ENCODE measurements at regions not wholly inside any gene's neighbourhood (a gene's known extent, or its start where the extent isn't known, plus 50 kb on each side); places are given as distances from the start of the nearest gene placed in this dataset.
A peak's percentile ranks its signal among the peaks of the same experiment; 100 is the strongest.
"Not testable (repeated sequence)": the region's sequence is repeated elsewhere in the genome, so short reads cannot be mapped to it uniquely, and the experiment has no call there.

DNA sequence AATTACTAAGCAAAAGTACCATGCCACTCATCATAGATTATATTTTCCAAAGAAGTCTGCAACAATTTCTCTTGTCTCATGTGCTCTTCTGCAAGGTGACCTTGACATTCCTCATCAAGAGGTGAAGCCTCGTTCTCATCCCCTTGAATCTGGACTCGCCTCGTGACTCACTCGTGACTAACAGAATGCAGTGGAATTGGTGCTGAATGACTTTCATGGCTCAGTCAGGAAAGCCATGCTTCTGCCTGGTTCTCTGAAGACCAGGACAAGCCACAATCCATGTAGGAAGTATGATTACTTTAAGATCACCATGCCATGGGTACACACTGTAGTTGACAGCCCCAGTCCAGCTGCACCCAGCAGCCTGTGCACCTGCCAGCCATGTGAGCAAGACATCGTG, 335.8 kb downstream of the GADD45G start:
- intact Hi-C loops (cut with DNase I): no loop called here
- no peak for DNase-seq

DNA sequence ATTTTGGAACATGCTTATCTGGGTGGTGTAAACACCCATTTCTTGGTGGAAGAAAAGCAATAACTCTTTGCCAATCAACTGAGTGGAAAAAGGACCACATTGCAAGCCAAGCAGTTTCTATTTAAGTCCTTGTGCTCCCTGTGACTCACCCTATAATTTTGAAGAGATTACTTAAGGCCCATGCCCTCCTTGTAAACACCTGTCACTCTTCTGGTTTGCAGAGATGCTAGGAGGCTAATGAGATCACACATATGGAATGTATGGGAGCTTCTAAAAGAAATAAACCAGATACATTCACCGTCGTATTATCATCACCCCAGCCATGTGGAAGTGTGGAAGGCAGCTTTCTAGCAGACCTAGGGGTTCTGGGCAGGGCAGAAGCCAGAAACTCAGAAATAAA, 337.1 kb downstream of the GADD45G start:
- intact Hi-C loops (cut with DNase I): no loop called here

DNA sequence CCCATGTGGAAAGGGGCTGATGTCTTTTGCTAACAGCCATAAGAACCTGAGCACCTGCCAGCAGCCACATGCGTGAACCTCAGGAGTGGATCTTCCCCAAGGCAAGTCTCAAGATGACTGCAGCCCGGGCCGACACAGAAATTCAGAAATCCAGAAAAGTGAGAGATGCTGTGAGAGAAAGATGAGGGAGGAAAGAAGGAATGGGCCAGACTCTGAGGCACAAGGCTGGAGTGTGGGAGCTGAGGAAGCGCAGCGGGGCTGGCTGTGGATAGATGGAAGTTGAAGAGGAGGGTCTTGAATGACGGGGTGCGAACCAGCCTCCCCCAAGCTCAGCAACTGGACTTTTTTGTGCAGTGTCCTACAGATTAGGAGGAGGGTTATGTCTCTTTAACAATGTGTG, 337.8 kb downstream of the GADD45G start:
- peak in 1 of 10 donors; percentile 55 for DNase-seq
- intact Hi-C loops (cut with DNase I): no loop called here

More for the DNA sequence above, 337.1 kb downstream of the GADD45G start:
- no peak for DNase-seq

DNA sequence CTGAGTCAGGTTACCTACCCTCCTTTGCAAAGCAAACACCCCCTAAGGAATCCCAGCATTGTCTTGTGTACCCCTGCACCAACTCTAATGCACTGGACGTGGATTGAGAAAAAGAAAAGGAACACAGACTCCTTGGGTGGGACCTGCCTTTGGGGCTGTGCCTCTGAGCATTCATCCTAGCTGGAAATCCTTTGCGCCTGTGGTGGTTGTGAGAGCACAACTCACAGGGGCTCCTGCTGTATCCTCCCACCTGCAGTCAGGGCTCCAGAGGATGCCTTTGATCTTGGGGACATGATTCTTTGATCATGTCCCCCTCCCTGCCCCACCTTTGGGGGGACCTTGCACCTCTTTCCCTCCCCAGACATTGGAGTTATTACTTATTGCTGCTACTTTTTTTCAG, 338.5 kb downstream of the GADD45G start:
- DNase-seq: peak in 1 of 10 donors; percentile 69
- intact Hi-C loops (cut with DNase I): no loop called here

DNA sequence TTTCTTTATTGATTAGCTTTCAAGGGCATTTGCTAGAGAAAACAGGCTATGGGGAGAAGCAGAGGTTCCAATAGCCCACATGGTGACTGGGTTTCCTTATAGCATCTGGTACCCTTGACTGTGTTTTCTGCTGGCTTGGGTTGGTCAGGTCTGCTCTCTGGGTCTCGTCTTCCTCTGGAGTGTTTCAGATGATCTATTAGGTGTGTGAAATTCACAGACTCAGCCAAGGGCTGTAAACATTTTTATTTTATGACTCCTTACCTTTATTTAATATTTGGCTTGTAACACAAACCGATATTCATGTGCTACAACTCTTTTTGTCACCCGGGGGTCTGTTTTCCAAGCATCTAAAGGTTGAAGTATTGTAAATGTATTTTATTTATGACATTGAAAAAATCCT, 338.9 kb downstream of the GADD45G start:
- DNase-seq: no peak
- intact Hi-C loops (cut with DNase I): no loop called here

DNA sequence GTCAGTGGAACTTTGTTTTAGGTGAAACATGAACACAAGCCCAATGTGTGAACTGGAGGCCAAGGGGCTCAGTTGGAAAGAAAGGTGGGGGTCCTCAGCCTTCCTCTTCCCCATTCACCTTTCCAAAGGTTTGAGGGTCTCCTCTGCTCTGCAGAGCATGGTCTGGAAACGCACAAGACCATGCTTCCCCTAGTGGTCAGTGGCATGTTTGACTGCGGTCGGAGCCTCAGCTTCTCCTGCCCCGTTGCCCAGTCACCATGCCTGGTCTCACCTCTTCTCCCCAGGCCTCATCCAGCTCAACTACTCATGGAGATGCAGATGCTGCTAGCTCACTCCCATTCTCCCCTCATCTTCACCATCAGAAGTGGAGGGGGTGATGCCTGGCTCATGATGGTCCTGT, 340.3 kb downstream of the GADD45G start:
- DNase-seq: no peak
- intact Hi-C loops (cut with DNase I): no loop called here

DNA sequence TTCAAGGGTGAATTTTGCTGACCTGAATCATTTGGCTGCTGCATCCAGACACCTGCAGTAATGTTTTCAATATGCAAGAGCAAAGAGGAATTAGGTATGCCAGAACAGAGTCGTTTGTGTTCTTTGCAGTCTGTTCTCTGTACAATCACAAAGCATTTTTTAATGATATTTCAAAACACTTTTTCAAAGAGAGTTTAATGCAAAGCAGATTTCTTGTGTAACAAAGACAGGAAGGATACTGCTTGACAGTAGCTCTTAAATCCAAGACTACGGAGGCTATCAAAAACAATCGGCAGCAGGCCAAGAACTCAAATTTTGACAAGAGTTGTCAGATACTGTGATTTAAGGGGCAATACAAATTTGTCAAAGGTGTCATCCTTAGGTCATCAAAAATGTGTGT, 341.9 kb downstream of the GADD45G start:
- intact Hi-C loops (cut with DNase I): no loop called here
- DNase-seq: no peak

DNA sequence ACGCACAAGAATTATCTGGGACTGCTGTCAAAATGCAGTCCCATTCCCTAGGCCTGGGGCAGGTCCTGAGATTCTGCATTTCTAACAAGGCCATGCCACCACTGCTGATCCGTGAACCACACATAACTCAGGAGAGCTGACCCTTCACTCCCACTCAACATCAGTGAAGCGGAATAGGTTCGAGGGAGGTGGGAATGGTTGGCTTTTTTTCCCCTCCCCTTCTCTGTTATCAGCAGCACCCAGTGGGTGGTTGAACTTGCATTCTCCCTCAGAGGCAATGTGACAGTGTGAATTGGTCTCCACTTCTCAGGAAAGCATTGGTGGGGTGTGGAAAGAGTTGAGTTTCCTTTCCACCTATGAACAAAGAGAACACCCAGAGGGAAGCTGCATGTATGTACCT, 344.3 kb downstream of the GADD45G start:
- intact Hi-C loops (cut with DNase I): no loop called here

DNA sequence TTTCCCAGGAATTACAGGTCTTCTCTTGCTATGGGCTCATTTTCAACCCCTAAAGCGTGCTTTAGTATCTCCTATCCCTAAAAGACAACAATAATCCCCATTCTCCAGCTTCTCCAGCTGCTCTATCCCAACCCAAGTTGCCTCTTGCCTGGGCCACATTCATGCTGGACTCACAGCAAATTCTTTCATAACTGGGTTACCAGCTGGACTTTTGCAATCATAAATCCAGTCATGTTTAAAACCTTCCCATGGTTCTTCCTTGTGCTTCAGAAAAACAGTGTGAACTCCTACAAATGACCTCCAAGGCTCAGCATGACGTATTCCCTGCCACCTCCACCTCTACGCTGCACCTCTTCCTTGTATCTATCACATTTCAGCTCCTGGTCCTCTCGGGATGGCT, 346.9 kb downstream of the GADD45G start:
- intact Hi-C loops (cut with DNase I): no loop called here
- no peak for DNase-seq

More for the DNA sequence above, 344.3 kb downstream of the GADD45G start:
- DNase-seq: no peak

DNA sequence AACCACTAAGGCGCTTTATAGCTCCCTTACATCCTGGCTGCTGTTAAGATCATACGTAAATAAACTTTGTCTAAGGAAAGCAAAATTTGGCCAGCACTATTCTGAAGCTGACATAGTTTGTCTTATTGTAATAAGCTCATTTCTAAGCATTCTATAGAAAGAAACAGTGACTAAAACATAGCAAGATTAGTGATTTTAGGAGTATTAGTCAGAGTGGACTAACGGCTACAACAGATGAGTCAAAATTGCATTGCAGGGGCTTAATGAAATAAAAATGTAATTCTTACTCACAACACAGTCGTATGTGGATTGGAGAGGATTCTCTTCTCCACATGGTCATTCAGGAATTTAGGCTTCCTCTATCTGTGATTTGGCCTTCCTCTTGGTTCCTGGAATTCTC, 347.6 kb downstream of the GADD45G start:
- no peak for DNase-seq
- intact Hi-C loops (cut with DNase I): no loop called here

DNA sequence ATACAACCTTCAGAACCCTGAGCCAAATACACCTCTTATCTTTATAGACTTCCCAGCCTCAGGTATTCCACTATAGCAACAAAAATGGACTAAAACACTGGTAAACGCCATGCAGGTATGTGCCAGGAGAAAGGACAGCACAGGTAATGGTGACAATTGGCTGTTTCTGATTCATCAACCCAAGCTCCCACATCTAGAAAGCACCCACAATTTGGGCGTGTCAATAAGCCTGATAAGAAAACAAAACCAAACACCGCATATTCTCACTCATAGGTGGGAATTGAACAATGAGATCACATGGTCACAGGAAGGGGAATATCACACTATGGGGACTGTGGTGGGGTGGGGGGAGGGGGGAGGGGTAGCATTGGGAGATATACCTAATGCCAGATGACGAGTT, 348.5 kb downstream of the GADD45G start:
- intact Hi-C loops (cut with DNase I); DNase-seq: not testable (repeated sequence)

DNA sequence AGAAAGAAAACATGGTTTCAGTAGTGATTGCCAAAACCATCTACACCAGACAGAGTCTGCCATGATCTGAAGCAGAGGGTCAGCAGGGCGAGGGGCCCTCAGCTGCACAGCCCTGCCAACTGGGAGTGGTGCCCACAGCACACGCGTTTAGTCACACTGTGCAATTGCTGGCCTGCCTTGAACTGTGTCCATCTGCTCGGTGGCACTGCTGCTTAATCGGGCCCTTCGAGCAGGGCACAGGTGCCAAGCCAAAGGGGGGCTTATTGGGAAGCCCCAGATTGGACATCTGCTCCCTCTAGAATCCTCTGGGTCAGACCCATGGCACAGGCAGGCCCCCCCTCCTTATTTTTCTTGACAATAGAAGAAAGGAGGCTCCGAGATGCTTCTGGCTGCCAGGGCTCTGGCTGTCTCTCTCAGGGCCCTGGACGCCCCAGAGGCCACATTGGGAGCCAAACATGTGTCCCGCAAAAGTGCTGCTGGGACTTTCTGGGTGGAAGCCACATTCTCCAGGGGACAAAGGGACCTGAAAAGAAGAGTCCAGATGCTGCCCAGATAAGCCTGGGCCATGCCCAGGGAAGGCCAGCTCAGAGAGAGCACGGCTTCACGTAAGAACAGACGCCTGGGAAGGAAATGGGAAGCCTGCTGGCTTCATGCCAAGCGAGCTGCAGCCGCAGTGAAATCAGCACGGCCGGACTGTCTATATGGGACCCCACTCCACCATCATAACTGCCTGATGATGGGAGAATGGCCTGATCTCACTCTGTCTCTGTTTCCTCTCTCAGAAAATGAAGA, 349.2 kb downstream of the GADD45G start:
- peak in 1 of 10 donors; percentile 84 for DNase-seq

DNA sequence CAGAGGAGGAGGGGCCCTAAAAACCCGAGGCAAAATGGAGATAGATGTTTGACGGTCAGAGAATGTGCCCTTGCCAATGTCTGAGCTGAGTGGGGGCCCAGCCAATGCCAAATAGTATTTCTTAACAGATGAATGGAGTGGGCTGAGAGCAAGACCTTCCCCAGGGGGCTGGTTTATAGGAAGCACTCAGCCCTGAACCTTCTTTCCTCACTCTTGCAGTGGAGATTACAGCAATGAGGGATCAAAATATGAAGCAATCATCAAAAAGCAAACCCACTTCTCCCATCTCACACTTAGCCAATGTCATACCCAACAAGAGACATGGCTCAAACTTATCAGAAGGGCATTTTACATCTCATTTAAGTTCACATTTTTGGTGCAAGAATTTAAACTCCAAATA, 350.3 kb downstream of the GADD45G start:
- DNase-seq: no peak
- intact Hi-C loops (cut with DNase I): no loop called here

More for the DNA sequence above, 349.2 kb downstream of the GADD45G start:
- intact Hi-C loops (cut with DNase I): no loop called here

DNA sequence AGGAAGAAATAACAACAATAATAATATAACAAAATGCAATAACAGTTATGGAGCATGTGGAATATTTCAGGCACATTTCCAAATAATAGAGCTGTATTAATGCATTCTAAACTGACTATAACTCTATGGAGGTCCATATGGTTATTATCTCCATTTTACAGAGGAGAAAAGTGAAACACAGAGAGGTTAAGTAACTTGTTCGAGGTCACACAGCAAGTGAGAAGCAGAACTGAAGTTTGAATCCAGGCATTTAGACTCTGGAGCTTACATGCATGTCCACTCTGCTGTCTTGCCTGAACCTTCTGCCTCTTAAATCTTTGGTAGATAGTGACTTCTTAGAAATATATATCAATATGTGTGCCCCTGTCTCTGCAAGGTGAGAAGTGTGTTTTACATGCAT, 350.8 kb downstream of the GADD45G start:
- DNase-seq: no peak
- intact Hi-C loops (cut with DNase I): no loop called here

DNA sequence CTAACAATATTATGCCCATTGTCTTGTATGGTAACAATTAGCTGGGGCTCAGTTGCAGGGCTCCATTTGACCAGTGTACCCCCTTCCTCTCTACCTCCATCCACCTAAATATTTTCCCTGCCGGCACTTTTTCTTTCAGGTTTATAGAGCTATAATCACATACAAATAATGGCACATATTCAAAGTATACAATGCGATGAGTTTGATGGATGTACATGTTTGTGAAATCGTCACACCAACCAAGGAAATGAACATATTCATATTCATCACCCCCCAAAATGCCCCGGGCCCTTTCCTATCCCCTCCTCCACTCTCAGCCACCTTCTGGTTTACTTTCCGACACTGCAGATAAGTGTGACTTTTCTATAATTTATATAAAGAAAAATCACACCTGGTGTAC, 351.5 kb downstream of the GADD45G start:
- intact Hi-C loops (cut with DNase I): no loop called here
- DNase-seq: no peak

DNA sequence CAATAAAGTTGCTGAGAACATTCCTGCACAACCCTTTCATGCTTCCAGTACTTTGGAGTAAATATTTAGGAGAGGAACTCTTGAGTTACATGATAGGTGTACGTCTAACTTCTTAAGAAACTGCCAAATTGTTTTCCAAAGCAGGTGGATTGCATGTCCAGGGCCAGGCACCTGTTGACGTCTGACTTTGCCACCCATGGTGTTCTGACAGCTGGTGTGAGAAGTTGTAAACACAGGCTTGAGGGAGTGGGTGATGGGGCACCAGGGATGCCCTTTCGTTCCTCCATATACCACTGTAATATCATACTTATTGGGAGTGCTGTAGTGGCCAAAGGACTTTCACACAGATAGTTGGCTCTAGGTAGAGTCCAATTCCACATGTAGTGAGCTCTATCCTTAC, 352.1 kb downstream of the GADD45G start:
- intact Hi-C loops (cut with DNase I): no loop called here
- DNase-seq: no peak

DNA sequence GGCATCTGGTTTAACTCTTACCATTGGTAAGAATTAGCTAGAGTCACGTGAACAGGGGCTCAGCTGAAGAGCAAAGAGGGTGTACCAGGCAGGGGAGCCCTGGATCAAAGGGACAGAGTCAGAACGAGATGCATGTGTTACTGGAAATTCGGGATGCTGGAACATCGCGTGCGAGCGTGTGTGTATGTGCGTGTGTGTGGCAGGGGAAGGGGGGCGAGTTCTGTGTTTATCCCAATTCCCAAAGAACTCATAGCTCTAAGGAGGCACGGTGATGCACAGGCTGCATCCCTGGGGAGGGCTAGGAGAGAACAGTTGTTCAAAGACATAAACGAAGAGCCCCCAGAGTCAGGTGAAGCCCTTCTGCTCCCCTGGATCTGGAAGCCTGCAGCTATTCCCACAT, 353.3 kb downstream of the GADD45G start:
- no peak for DNase-seq
- intact Hi-C loops (cut with DNase I): no loop called here

DNA sequence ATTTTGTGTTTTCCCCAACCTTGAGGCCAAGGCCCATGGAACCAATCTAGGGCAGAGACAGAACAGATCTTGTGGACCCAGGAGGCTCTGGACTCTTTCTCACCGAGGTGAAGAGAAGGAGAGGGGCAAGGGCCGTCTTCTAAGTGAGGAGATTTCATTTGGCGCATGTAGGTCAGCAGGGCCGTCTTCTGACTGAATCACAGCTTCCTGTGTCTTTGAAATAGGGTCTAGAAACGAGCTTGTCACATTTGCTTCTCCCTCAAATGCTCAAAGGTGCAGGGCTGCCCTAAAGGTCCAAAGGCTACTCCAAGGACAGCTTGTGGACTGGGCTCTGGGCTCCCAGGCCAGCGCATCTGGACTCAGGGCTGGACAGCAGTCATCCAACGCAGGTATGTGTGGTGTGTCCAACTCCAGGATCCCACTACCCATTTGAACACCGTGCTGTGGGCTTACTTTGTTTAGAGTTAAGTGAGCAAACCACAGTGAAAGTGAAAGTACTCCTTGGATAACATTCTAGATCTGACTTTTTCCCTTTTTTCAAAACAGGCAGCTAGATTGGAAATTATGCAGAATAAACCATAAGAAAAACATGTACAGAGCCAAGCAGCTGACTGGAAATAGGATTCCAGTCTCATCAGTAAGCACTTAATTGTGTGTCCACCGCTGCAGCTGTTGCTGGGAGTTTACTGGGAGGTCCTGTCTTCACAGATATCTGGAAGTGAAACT, 357.0 kb downstream of the GADD45G start:
- no peak for DNase-seq
- intact Hi-C loops (cut with DNase I): no loop called here

DNA sequence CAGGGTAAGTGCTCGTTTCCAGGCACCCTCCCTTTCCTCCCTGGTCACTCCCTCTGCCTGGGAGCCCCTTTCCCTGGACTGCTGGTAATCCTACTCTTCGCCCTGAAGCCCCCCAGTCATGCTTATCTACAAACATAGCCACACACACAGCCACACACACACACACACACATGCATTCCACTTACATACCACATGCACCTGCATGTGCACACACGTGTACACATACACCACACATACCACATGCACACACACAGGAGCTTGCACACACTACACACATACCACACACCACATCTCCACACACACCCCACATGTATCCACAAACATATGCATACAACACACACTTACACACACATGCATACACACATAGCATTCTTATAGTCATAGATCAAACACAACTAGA, 358.5 kb downstream of the GADD45G start:
- intact Hi-C loops (cut with DNase I): no loop called here
- DNase-seq: no peak

DNA sequence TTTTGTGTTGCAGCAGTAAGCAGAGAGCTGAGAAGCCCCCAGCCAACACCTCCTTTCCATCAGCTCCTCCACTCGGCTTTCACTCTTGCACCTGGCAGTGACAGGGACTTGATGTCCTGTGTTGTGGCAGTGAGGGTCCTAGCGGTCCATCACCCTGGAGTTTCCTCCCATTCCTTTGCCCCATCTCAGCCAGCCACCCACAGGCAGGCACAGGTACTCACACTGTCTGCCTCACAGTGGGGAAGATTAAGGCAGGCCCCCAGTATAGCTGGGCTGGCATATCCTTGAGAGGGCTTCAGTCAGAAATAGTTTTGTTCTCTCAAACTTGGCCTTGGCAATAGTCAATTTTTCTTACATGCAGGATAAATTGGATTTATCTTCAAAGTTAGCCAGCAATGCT, 362.7 kb downstream of the GADD45G start:
- no peak for DNase-seq
- intact Hi-C loops (cut with DNase I): no loop called here

DNA sequence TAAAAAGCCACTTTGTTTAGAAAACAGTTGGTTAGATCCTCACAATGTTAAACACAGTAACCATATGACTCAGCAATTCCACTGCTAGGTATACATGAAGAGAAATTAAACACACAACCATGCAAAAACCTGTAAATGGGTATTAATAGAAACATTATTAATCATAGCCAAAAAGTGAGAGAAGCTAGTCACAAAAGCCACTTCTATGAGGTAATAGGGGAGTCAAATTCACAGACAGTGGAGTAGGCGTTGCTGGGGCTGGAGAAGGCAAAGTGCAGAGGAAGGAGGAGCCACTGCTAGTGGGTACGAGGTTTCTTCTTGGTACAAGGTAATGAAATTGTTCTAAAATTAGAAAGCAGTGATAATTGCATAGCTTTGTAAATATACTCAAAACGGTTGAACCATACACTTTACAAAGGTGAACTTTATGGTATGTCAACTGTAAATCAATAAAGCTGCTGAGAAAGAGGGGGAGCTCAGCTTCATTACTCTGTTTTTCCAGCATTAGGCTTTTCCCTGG, 364.4 kb downstream of the GADD45G start:
- intact Hi-C loops (cut with DNase I): no loop called here
- DNase-seq: no peak
